Osteoblast (primary cell): ENCODE measurements at regions not wholly inside any gene's neighbourhood (a gene's known extent, or its start where the extent isn't known, plus 50 kb on each side); places are given as distances from the start of the nearest gene placed in this dataset.
"Not testable (repeated sequence)": the region's sequence is repeated elsewhere in the genome, so short reads cannot be mapped to it uniquely, and the experiment has no call there.

Experiments
- DNase-seq: peaks from one replicate; pipeline ENCODE4 v3.0.0; 2011; ENCODE audit warnings: low spot score, mixed read lengths; ENCODE audit not compliant: insufficient read length; ENCODE audit errors: missing footprints
- H2AFZ ChIP-seq: 2 replicates; pipeline ENCODE4 v1.6.0; 2011; ENCODE audit warnings: mild to moderate bottlenecking, low read length
- H3K27ac ChIP-seq: 2 replicates; pipeline ENCODE4 v1.5.1; 2011; ENCODE audit warnings: mild to moderate bottlenecking, low read depth, low read length, moderate library complexity
- H3K27me3 ChIP-seq: 2 replicates; pipeline ENCODE4 v1.6.0; 2012; ENCODE audit warnings: mild to moderate bottlenecking, control low read depth, inconsistent platforms, low read length, moderate library complexity; ENCODE audit not compliant: insufficient read depth
- H3K36me3 ChIP-seq: 2 replicates; pipeline ENCODE4 v1.5.1; 2011; ENCODE audit warnings: mild to moderate bottlenecking, low read length, control low read depth, moderate library complexity; ENCODE audit not compliant: insufficient read depth
- H3K4me1 ChIP-seq: 2 replicates; pipeline ENCODE4 v1.5.1; 2011; ENCODE audit warnings: mild to moderate bottlenecking, low read length, control low read depth, moderate library complexity; ENCODE audit not compliant: insufficient read depth
- H3K4me2 ChIP-seq: 2 replicates; pipeline ENCODE4 v1.6.0; 2011; ENCODE audit warnings: mild to moderate bottlenecking, low read length; ENCODE audit not compliant: insufficient read depth
- H3K4me3 ChIP-seq: fragments of 200-600 bp; sonication (generic); 3 replicates; pipeline ENCODE4 v1.5.1; 2012; ENCODE audit warnings: mild to moderate bottlenecking, low read length, inconsistent platforms; ENCODE audit not compliant: insufficient read depth
- H3K79me2 ChIP-seq: 2 replicates; pipeline ENCODE4 v1.6.0; 2012; ENCODE audit warnings: mild to moderate bottlenecking, low read length, control low read depth, inconsistent platforms; ENCODE audit not compliant: insufficient read depth
- H3K9me3 ChIP-seq: 2 replicates; pipeline ENCODE4 v1.5.1; 2011; ENCODE audit warnings: low read depth, low read length, control low read depth
- H4K20me1 ChIP-seq: 2 replicates; pipeline ENCODE4 v1.6.0; 2012; ENCODE audit warnings: mild to moderate bottlenecking, low read length, control low read depth; ENCODE audit not compliant: insufficient read depth
- TF ChIP-seq, protein P1 (sequence below): IDR thresholded peaks from 2 replicates; pipeline ENCODE4 v1.5.1; 2011; ENCODE audit warnings: mild to moderate bottlenecking, low read depth, low read length, moderate library complexity; ENCODE audit errors: extremely low read depth

DNA sequence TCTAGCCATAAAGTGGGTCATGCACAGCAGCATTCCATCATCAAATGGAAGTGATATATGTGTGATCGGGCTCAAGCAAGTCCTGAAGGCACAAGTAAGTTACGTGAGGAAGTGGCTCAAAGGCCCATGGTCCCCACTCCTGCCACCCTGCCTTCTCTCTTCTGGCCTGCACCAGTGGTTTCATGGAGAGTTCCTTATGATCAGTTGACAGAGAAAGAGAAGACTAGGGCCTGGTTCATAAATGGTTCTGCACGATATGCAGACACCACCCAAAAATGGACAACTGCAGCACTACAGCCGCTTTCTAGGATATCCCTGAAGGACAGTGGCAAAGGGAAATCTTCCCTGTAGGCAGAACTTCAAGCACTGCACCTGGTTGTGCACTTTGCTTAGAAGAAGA is 412.6 kb upstream of the SMIM21 start:
- no peaks in the 10 kb centered on the region for H3K4me1 ChIP-seq
- H2AFZ ChIP-seq, result no peak overlapping the region
- H3K9me3 ChIP-seq, result no peaks in the 10 kb centered on the region
- no peaks in the 10 kb centered on the region for H3K36me3 ChIP-seq
- no peak overlapping the region for H3K27ac ChIP-seq
- DNase-seq, result no peak
- H3K27me3 ChIP-seq, result no peaks in the 10 kb centered on the region
- H4K20me1 ChIP-seq, result no peaks in the 10 kb centered on the region
- TF ChIP-seq, protein P1, sequence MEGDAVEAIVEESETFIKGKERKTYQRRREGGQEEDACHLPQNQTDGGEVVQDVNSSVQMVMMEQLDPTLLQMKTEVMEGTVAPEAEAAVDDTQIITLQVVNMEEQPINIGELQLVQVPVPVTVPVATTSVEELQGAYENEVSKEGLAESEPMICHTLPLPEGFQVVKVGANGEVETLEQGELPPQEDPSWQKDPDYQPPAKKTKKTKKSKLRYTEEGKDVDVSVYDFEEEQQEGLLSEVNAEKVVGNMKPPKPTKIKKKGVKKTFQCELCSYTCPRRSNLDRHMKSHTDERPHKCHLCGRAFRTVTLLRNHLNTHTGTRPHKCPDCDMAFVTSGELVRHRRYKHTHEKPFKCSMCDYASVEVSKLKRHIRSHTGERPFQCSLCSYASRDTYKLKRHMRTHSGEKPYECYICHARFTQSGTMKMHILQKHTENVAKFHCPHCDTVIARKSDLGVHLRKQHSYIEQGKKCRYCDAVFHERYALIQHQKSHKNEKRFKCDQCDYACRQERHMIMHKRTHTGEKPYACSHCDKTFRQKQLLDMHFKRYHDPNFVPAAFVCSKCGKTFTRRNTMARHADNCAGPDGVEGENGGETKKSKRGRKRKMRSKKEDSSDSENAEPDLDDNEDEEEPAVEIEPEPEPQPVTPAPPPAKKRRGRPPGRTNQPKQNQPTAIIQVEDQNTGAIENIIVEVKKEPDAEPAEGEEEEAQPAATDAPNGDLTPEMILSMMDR, result no peak
- no peaks in the 10 kb centered on the region for H3K79me2 ChIP-seq
- H3K4me3 ChIP-seq, result no peak overlapping the region
- H3K4me2 ChIP-seq, result no peak overlapping the region

DNA sequence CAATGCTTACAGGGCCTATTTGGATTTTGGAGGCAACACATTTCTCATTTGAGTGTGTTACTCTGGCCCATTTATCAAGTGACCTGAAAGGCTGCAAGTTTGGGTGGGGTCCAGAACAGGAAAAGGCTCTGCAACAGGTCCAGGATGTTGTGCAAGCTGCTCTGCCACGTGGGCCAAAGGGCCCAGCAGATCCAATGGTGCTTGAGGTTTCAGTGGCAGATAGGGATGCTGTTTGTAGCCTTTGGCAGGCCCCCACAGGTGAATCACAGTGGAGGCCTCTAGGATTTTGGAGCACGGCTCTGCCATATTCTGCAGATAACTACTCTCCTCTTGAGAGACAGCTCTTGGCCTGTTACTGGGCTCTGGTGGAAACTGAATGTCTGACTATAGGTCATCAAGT is 412.2 kb upstream of the SMIM21 start:
- H3K27me3 ChIP-seq, H3K4me1 ChIP-seq, H3K36me3 ChIP-seq, DNase-seq, H3K9me3 ChIP-seq, H3K79me2 ChIP-seq, H3K4me2 ChIP-seq, H3K4me3 ChIP-seq, H3K27ac ChIP-seq, H2AFZ ChIP-seq, H4K20me1 ChIP-seq: not testable (repeated sequence)

DNA sequence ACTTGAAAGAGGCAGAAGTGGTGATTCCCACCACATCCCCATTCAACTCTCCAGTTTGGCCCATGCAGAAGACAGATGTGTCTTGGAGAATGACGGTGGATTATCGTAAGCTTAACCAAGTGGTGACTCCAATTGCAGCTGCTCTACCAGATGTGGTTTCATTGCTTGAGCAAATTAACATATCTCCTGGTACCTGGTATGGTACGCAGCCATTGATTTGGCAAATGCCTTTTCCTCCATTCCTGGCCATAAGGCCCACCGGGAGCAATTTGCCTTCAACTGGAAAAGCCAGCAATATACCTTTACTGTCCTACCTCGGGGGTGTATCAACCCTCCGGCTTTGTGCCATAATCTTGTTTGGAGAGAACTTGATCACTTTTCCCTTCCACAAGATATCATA is 411.5 kb upstream of the SMIM21 start:
- Histone ChIP-seq H3K27me3 (no peaks in the 10 kb centered on the region), H3K27ac (no peak overlapping the region), H3K9me3 (no peaks in the 10 kb centered on the region), H3K4me1 (no peaks in the 10 kb centered on the region), H3K36me3 (no peaks in the 10 kb centered on the region), H2AFZ (no peak overlapping the region), H3K79me2 (no peaks in the 10 kb centered on the region), H3K4me3 (no peak overlapping the region), H4K20me1 (no peaks in the 10 kb centered on the region), H3K4me2 (no peak overlapping the region)
- TF ChIP-seq, protein P1, result no peak
- no peak for DNase-seq

DNA sequence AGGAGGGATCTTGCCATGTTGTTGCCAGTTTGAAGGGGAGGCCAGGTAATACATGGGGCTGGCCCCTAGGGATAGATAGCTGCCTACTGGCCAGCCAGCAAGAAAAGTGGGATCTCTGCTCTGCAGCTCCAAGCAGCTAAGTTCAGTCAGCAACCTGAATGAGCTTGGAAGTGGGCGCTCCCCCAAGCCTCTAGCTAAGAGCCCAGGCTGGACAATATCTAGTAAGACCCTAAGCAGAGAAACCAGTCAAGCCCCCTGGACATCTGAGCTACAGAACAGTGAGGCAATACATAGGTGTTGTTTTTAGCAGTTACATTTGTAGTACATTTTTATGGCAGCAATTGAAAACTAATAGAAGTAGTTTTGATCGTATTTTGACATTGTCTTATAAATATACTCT is 409.8 kb upstream of the SMIM21 start:
- Histone ChIP-seq H3K27me3 (no peaks in the 10 kb centered on the region), H3K9me3 (no peaks in the 10 kb centered on the region), H4K20me1 (no peaks in the 10 kb centered on the region), H3K4me2 (no peak overlapping the region), H3K4me3 (no peak overlapping the region), H2AFZ (no peak overlapping the region), H3K4me1 (no peaks in the 10 kb centered on the region), H3K27ac (no peak overlapping the region), H3K36me3 (no peaks in the 10 kb centered on the region), H3K79me2 (no peaks in the 10 kb centered on the region)
- DNase-seq, result no peak
- TF ChIP-seq, protein P1, result no peak

DNA sequence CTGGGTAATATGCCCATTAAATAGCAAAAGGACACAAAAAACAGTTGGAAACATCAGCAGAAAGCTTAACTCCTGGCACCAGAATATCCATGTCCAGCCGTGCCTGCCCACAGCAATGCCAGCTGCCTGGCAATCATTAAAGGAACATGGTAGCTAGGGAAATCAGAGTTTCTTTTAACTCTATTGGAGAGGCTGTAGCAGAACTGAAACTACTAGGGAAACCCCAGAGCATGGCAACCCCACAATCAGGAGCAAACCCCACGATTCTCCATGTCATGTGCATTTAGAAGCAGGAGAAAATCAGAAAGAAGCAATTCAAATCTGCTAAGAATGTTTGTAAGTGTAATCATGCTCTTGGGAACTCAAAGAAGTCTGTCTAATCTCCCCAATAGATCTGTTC is 409.0 kb upstream of the SMIM21 start:
- H2AFZ ChIP-seq, result no peak overlapping the region
- H3K4me1 ChIP-seq, result no peaks in the 10 kb centered on the region
- DNase-seq, result no peak
- H3K9me3 ChIP-seq, result no peaks in the 10 kb centered on the region
- no peaks in the 10 kb centered on the region for H4K20me1 ChIP-seq
- no peak overlapping the region for H3K4me2 ChIP-seq
- no peak overlapping the region for H3K4me3 ChIP-seq
- no peaks in the 10 kb centered on the region for H3K79me2 ChIP-seq
- no peaks in the 10 kb centered on the region for H3K36me3 ChIP-seq
- no peak overlapping the region for H3K27ac ChIP-seq
- TF ChIP-seq, protein P1, result no peak
- no peaks in the 10 kb centered on the region for H3K27me3 ChIP-seq
